ENCODE measurements at regions not wholly inside any gene's neighbourhood (a gene's known extent, or its start where the extent isn't known, plus 50 kb on each side); places are given as distances from the start of the nearest gene placed in this dataset.

GRCh38 chr5:56482363-56482762 is 249.2 kb upstream of the ANKRD55 start:
- no peak for DNase-seq (ENCODE audit: low read depth in 3 of 3)

GRCh38 chr5:56481428-56482357 is 248.6 kb upstream of the ANKRD55 start:
- DNase-seq (ENCODE audit: low read depth in 3 of 3), result no peak

- DNase-seq (ENCODE audit: low read depth in 3 of 3), result peak in 1 of 3 experiments; percentile 16
Observed at GRCh38 chr5:56480705-56481427, 247.7 kb upstream of the ANKRD55 start.

- DNase-seq (ENCODE audit: low read depth in 3 of 3), result no peak
Observed at GRCh38 chr5:56480078-56480704, 247.1 kb upstream of the ANKRD55 start.

- DNase-seq (ENCODE audit: low read depth in 3 of 3), result no peak
Observed at GRCh38 chr5:56479696-56480077, 246.6 kb upstream of the ANKRD55 start.

- DNase-seq (ENCODE audit: low read depth in 3 of 3), result no peak
Observed at GRCh38 chr5:56479126-56479525, 246.0 kb upstream of the ANKRD55 start.

GRCh38 chr5:56478062-56478461 is 244.9 kb upstream of the ANKRD55 start:
- no peak for DNase-seq (ENCODE audit: low read depth in 3 of 3)

- no peak for DNase-seq (ENCODE audit: low read depth in 3 of 3)
Observed at GRCh38 chr5:56476487-56476856, 243.3 kb upstream of the ANKRD55 start.

- DNase-seq (ENCODE audit: low read depth in 3 of 3), result no peak
Observed at GRCh38 chr5:56475689-56476486, 242.8 kb upstream of the ANKRD55 start.

- DNase-seq (ENCODE audit: low read depth in 3 of 3), result no peak
Observed at GRCh38 chr5:56471707-56472106, 238.6 kb upstream of the ANKRD55 start.

- DNase-seq (ENCODE audit: low read depth in 3 of 3), result no peak
Observed at GRCh38 chr5:56470007-56470406, 236.9 kb upstream of the ANKRD55 start.

GRCh38 chr5:56468277-56468676 is 235.1 kb upstream of the ANKRD55 start:
- no peak for DNase-seq (ENCODE audit: low read depth in 3 of 3)

- no peak for DNase-seq (ENCODE audit: low read depth in 3 of 3)
Observed at GRCh38 chr5:56467176-56467717, 234.1 kb upstream of the ANKRD55 start.

GRCh38 chr5:56466136-56466816 is 233.1 kb upstream of the ANKRD55 start:
- DNase-seq (ENCODE audit: low read depth in 3 of 3), result no peak

- DNase-seq (ENCODE audit: low read depth in 3 of 3), result no peak
Observed at GRCh38 chr5:56465769-56466135, 232.6 kb upstream of the ANKRD55 start.

- no peak for DNase-seq (ENCODE audit: low read depth in 3 of 3)
Observed at GRCh38 chr5:56464935-56465768, 232.0 kb upstream of the ANKRD55 start.

GRCh38 chr5:56463944-56464571 is 230.9 kb upstream of the ANKRD55 start:
- DNase-seq (ENCODE audit: low read depth in 3 of 3), result no peak

GRCh38 chr5:56461584-56461983 is 228.5 kb upstream of the ANKRD55 start:
- DNase-seq (ENCODE audit: low read depth in 3 of 3), result no peak

- no peak for DNase-seq (ENCODE audit: low read depth in 3 of 3)
Observed at GRCh38 chr5:56460681-56461191, 227.6 kb upstream of the ANKRD55 start.

All from stimulated activated CD4-positive, alpha-beta T cell treated with anti-CD3 and anti-CD28 coated beads, TNF-alpha, amount 100 ng/mL, for 4 hours (primary cell).